Skin of body (tissue), 1 donor: ENCODE measurements at regions not wholly inside any gene's neighbourhood (a gene's known extent, or its start where the extent isn't known, plus 50 kb on each side); places are given as distances from the start of the nearest gene placed in this dataset.
"Not testable (repeated sequence)": the region's sequence is repeated elsewhere in the genome, so short reads cannot be mapped to it uniquely, and the experiment has no call there.

Experiments used
- DNase-seq: peaks from one replicate; lab custom pipeline; 2025; lab: John Stamatoyannopoulos, UW

- no peak for DNase-seq
Observed at GRCh38 chr13:59281453-59281852, 882.3 kb downstream of the DIAPH3 start.

GRCh38 chr13:59292240-59292639 lies 871.5 kb downstream of the DIAPH3 start:
- not testable (repeated sequence) for DNase-seq

GRCh38 chr13:59299584-59299983 lies 864.1 kb downstream of the DIAPH3 start:
- no peak for DNase-seq

- DNase-seq = no peak
Observed at GRCh38 chr13:59300355-59301173, 863.2 kb downstream of the DIAPH3 start.

GRCh38 chr13:59301174-59301567 lies 862.6 kb downstream of the DIAPH3 start:
- DNase-seq = peak; percentile 79

- DNase-seq = no peak
Observed at GRCh38 chr13:59303433-59303832, 860.3 kb downstream of the DIAPH3 start.

- no peak for DNase-seq
Observed at GRCh38 chr13:59304596-59304995, 859.1 kb downstream of the DIAPH3 start.

- no peak for DNase-seq
Observed at GRCh38 chr13:59305896-59306295, 857.8 kb downstream of the DIAPH3 start.

- no peak for DNase-seq
Observed at GRCh38 chr13:59312776-59313175, 851.0 kb downstream of the DIAPH3 start.

GRCh38 chr13:59318320-59318930 lies 845.3 kb downstream of the DIAPH3 start:
- peak; percentile 47 for DNase-seq

- DNase-seq = no peak
Observed at GRCh38 chr13:59319276-59319675, 844.5 kb downstream of the DIAPH3 start.

GRCh38 chr13:59320021-59320420 lies 843.7 kb downstream of the DIAPH3 start:
- DNase-seq = no peak

- DNase-seq = not testable (repeated sequence)
Observed at GRCh38 chr13:59324401-59324800, 839.3 kb downstream of the DIAPH3 start.

- DNase-seq = no peak
Observed at GRCh38 chr13:59326717-59327116, 837.0 kb downstream of the DIAPH3 start.

GRCh38 chr13:59330764-59331163 lies 833.0 kb downstream of the DIAPH3 start:
- no peak for DNase-seq

- DNase-seq = no peak
Observed at GRCh38 chr13:59332966-59333365, 830.8 kb downstream of the DIAPH3 start.

GRCh38 chr13:59337070-59337469 lies 826.7 kb downstream of the DIAPH3 start:
- peak; percentile 86 for DNase-seq

- no peak for DNase-seq
Observed at GRCh38 chr13:59340151-59340550, 823.6 kb downstream of the DIAPH3 start.

- DNase-seq = no peak
Observed at GRCh38 chr13:59340581-59340980, 823.1 kb downstream of the DIAPH3 start.

- DNase-seq = peak; percentile 86
Observed at GRCh38 chr13:59342400-59342799, 821.3 kb downstream of the DIAPH3 start.

GRCh38 chr13:59343132-59343531 lies 820.6 kb downstream of the DIAPH3 start:
- DNase-seq = no peak

GRCh38 chr13:59343993-59344822 lies 819.5 kb downstream of the DIAPH3 start:
- no peak for DNase-seq
